ENCODE measurements at regions not wholly inside any gene's neighbourhood (a gene's known extent, or its start where the extent isn't known, plus 50 kb on each side); places are given as distances from the start of the nearest gene placed in this dataset.
"Not testable (repeated sequence)": the region's sequence is repeated elsewhere in the genome, so short reads cannot be mapped to it uniquely, and the experiment has no call there.

DNA sequence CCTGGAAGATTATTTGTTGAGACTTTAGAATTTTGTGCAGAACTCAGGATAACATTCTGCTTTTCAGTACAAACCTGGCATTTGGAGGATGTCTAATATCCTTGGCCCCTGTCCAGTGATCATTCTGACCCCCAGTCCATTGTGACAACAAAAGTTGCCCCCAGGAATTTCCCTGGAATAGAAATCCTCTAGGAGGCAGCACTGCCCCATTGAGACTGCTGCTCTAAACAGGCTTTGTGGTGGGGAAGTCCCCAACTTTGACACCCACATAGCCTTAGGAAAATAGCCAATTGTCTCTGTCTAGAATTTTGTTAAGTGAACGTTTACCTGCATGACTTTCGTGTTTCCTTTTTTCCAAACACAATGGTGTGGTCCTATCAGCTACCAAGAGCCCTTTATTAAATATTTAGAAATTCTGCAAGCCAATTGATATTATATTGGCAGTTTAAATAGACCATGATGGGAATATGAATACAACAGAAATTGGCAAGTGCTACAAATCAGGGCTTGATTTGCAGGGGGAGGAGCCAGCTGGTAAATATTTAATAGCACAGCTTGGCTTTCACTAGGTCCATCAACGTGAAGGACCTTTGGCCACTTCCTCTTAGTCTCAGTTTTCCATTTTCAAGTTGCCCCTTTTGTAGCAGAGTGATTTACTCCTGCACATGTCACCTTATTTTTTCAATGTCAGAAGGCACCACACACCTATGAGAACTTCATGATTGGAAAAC, 451.7 kb downstream of the EFNB2 start:
- H3K27ac ChIP-seq (ENCODE audit: low read length) = no peak overlapping the region
- no peak for DNase-seq
- ATAC-seq (ENCODE audit: insufficient read depth, low read depth) = no peak

DNA sequence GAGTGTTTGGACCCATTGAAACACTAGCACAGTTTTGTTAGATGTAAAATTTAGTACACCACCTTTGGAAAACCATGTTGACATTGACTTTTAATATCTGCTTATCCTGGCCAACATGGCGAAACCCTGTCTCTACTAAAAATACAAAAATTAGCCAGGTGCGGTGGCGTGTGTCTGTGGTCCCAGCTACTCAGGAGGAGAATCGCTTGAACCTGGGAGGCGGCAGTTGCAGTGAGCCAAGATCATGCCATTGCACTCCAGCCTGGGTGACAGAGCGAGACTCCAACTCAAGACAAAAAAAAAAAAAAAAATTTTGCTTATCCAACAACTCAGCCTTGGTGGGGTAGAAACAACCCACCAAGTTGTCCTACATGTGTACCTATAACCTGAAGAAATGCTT, 454.2 kb downstream of the EFNB2 start:
- not testable (repeated sequence) for H3K4me1 ChIP-seq (ENCODE audit: insufficient read depth, low read length); ATAC-seq (ENCODE audit: insufficient read depth, low read depth); H3K36me3 ChIP-seq (ENCODE audit: insufficient read depth, low read length); H3K4me3 ChIP-seq (ENCODE audit: low read depth in 1 of 2, low read length in 2 of 2); H3K79me2 ChIP-seq (ENCODE audit: insufficient read depth, low read length); H3K9ac ChIP-seq (ENCODE audit: low read depth, low read length); H3K27me3 ChIP-seq (ENCODE audit: insufficient read depth, low read length, poor library complexity); H4K20me1 ChIP-seq (ENCODE audit: insufficient read depth, low read length); H3K4me2 ChIP-seq (ENCODE audit: insufficient read depth, low read length); H3K9me3 ChIP-seq (ENCODE audit: insufficient read depth, low read length, severe bottlenecking); H3K27ac ChIP-seq (ENCODE audit: low read length); H2AFZ ChIP-seq (ENCODE audit: low read depth, low read length); DNase-seq

More for the DNA sequence above, 451.7 kb downstream of the EFNB2 start:
- Histone ChIP-seq H3K4me3 (ENCODE audit: low read depth in 1 of 2, low read length in 2 of 2) (no peak overlapping the region), H3K4me1 (ENCODE audit: insufficient read depth, low read length) (no peaks in the 10 kb centered on the region), H4K20me1 (ENCODE audit: insufficient read depth, low read length) (no peaks in the 10 kb centered on the region), H3K4me2 (ENCODE audit: insufficient read depth, low read length) (no peak overlapping the region), H2AFZ (ENCODE audit: low read depth, low read length) (no peak overlapping the region), H3K79me2 (ENCODE audit: insufficient read depth, low read length) (no peaks in the 10 kb centered on the region), H3K36me3 (ENCODE audit: insufficient read depth, low read length) (no peaks in the 10 kb centered on the region), H3K9me3 (ENCODE audit: insufficient read depth, low read length, severe bottlenecking) (no peaks in the 10 kb centered on the region), H3K9ac (ENCODE audit: low read depth, low read length) (no peak overlapping the region), H3K27me3 (ENCODE audit: insufficient read depth, low read length, poor library complexity) (no peaks in the 10 kb centered on the region)
- TF ChIP-seq EZH2 (IDR thresholded peaks at IDR 0.05; ENCODE audit: borderline replicate concordance, low read depth, low read length, severe bottlenecking) = no peak
- TF ChIP-seq, protein P1, sequence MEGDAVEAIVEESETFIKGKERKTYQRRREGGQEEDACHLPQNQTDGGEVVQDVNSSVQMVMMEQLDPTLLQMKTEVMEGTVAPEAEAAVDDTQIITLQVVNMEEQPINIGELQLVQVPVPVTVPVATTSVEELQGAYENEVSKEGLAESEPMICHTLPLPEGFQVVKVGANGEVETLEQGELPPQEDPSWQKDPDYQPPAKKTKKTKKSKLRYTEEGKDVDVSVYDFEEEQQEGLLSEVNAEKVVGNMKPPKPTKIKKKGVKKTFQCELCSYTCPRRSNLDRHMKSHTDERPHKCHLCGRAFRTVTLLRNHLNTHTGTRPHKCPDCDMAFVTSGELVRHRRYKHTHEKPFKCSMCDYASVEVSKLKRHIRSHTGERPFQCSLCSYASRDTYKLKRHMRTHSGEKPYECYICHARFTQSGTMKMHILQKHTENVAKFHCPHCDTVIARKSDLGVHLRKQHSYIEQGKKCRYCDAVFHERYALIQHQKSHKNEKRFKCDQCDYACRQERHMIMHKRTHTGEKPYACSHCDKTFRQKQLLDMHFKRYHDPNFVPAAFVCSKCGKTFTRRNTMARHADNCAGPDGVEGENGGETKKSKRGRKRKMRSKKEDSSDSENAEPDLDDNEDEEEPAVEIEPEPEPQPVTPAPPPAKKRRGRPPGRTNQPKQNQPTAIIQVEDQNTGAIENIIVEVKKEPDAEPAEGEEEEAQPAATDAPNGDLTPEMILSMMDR (IDR thresholded peaks at IDR 0.05; ENCODE audit: borderline replicate concordance, extremely low read depth, low read length, poor library complexity, severe bottlenecking) = peak; percentile 47

DNA sequence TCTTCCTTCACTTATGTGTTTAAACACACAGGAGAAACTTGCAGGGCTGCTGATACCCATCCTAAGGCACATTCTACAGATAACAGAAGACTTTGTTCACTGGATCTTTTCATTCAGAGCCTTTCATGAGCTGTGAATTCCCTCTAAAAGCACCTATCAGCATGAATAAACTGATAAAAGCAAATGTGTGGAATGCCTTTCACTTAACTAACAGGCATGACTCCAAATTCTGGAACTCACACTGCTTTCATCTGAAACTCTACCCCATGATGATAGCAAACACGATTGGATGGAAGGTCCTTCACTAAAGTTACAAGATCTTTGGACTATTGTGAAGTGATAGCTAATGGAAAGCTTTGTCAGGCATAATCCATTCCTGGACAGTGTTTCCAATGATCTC, 457.3 kb downstream of the EFNB2 start:
- no peaks in the 10 kb centered on the region for H4K20me1 ChIP-seq (ENCODE audit: insufficient read depth, low read length)
- no peaks in the 10 kb centered on the region for H3K4me1 ChIP-seq (ENCODE audit: insufficient read depth, low read length)
- H3K4me2 ChIP-seq (ENCODE audit: insufficient read depth, low read length) = no peak overlapping the region
- no peaks in the 10 kb centered on the region for H3K9me3 ChIP-seq (ENCODE audit: insufficient read depth, low read length, severe bottlenecking)
- no peak overlapping the region for H3K9ac ChIP-seq (ENCODE audit: low read depth, low read length)
- H2AFZ ChIP-seq (ENCODE audit: low read depth, low read length) = no peak overlapping the region
- no peak overlapping the region for H3K4me3 ChIP-seq (ENCODE audit: low read depth in 1 of 2, low read length in 2 of 2)
- no peak overlapping the region for H3K27ac ChIP-seq (ENCODE audit: low read length)
- DNase-seq = no peak
- no peak for ATAC-seq (ENCODE audit: insufficient read depth, low read depth)
- TF ChIP-seq, protein P1 (IDR thresholded peaks at IDR 0.05; ENCODE audit: borderline replicate concordance, extremely low read depth, low read length, poor library complexity, severe bottlenecking) = no peak
- TF ChIP-seq EZH2 (IDR thresholded peaks at IDR 0.05; ENCODE audit: borderline replicate concordance, low read depth, low read length, severe bottlenecking) = no peak
- H3K27me3 ChIP-seq (ENCODE audit: insufficient read depth, low read length, poor library complexity) = no peaks in the 10 kb centered on the region
- no peaks in the 10 kb centered on the region for H3K36me3 ChIP-seq (ENCODE audit: insufficient read depth, low read length)
- no peaks in the 10 kb centered on the region for H3K79me2 ChIP-seq (ENCODE audit: insufficient read depth, low read length)

DNA sequence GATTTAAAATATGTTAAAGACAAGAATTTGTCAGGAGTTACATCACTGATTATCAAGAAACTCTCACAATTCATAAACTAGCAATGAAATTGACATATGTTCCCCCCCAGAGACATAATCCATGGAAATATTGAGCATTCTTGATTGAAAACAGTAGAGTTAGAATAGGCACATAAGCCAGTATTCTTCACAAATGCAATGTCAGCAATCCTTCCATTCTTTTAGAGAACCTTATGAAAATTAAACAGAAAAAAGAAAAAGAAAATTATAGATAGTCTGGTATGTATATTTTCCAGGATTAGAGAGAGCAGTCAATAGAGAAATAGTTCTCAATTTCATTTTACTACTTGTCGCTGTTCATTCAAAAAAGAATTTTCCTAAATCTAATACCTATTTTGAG, 458.4 kb downstream of the EFNB2 start:
- Histone ChIP-seq H3K9me3 (ENCODE audit: insufficient read depth, low read length, severe bottlenecking) (no peaks in the 10 kb centered on the region), H3K36me3 (ENCODE audit: insufficient read depth, low read length) (no peaks in the 10 kb centered on the region), H3K4me2 (ENCODE audit: insufficient read depth, low read length) (no peak overlapping the region), H3K79me2 (ENCODE audit: insufficient read depth, low read length) (no peaks in the 10 kb centered on the region), H3K27me3 (ENCODE audit: insufficient read depth, low read length, poor library complexity) (no peaks in the 10 kb centered on the region), H4K20me1 (ENCODE audit: insufficient read depth, low read length) (no peaks in the 10 kb centered on the region), H3K4me1 (ENCODE audit: insufficient read depth, low read length) (no peaks in the 10 kb centered on the region), H2AFZ (ENCODE audit: low read depth, low read length) (no peak overlapping the region), H3K9ac (ENCODE audit: low read depth, low read length) (no peak overlapping the region), H3K4me3 (ENCODE audit: low read depth in 1 of 2, low read length in 2 of 2) (no peak overlapping the region), H3K27ac (ENCODE audit: low read length) (no peak overlapping the region)
- ATAC-seq (ENCODE audit: insufficient read depth, low read depth) (no peak), DNase-seq (no peak)
- TF ChIP-seq EZH2 (IDR thresholded peaks at IDR 0.05; ENCODE audit: borderline replicate concordance, low read depth, low read length, severe bottlenecking) = no peak
- TF ChIP-seq, protein P1 (IDR thresholded peaks at IDR 0.05; ENCODE audit: borderline replicate concordance, extremely low read depth, low read length, poor library complexity, severe bottlenecking) = no peak
